GM23338 (cell line): ENCODE measurements at regions not wholly inside any gene's neighbourhood (a gene's known extent, or its start where the extent isn't known, plus 50 kb on each side); places are given as distances from the start of the nearest gene placed in this dataset.

Experiments used
- ATAC-seq: fragments of 200-7000 bp; cut with Tn5 transposase; 3 replicates; pipeline ENCODE4 v1.9.1; 2020
- DNase-seq: peaks from one replicate; pipeline ENCODE4 v3.0.0-alpha.2; 2015; ENCODE audit warnings: low spot score
- H2AFZ ChIP-seq: fragments of 200-600 bp; sonication (generic); 2 replicates; pipeline ENCODE4 v1.8.0; 2016; ENCODE audit warnings: antibody characterized with exemption, mild to moderate bottlenecking, moderate library complexity
- H3F3A ChIP-seq: fragments of 200-600 bp; sonication (generic); replicated peaks from 2 replicates; pipeline ENCODE4 v1.8.0; 2017; ENCODE audit warnings: antibody characterized with exemption, mixed run types, low read depth
- H3K27ac ChIP-seq: fragments of 200-600 bp; sonication (generic); 2 replicates; pipeline ENCODE4 v1.6.1; 2016; ENCODE audit warnings: low read depth
- H3K27me3 ChIP-seq: fragments of 200-600 bp; sonication (generic); 2 replicates; pipeline ENCODE4 v1.8.0; 2016; ENCODE audit warnings: mild to moderate bottlenecking, mixed run types, moderate library complexity; ENCODE audit not compliant: insufficient read depth
- H3K36me3 ChIP-seq: fragments of 200-600 bp; sonication (generic); 2 replicates; pipeline ENCODE4 v1.8.0; 2016; ENCODE audit warnings: mild to moderate bottlenecking; ENCODE audit not compliant: insufficient read depth
- H3K4me1 ChIP-seq: fragments of 200-600 bp; sonication (generic); 2 replicates; pipeline ENCODE4 v1.8.0; 2016; ENCODE audit warnings: mild to moderate bottlenecking, moderate library complexity; ENCODE audit not compliant: insufficient read depth
- H3K4me2 ChIP-seq: fragments of 200-600 bp; sonication (generic); 2 replicates; pipeline ENCODE4 v1.7.1; 2017; ENCODE audit warnings: mixed run types
- H3K4me3 ChIP-seq: fragments of 200-600 bp; sonication (generic); 2 replicates; pipeline ENCODE4 v1.6.1; 2016; ENCODE audit warnings: mixed run types
- H3K79me2 ChIP-seq: fragments of 200-600 bp; sonication (generic); replicated peaks from 2 replicates; pipeline ENCODE4 v1.8.0; 2017; ENCODE audit warnings: mild to moderate bottlenecking; ENCODE audit not compliant: insufficient read depth
- H3K9me2 ChIP-seq: fragments of 200-600 bp; sonication (generic); 2 replicates; pipeline ENCODE4 v1.8.0; 2017; ENCODE audit not compliant: insufficient read depth
- H4K20me1 ChIP-seq: fragments of 200-600 bp; sonication (generic); replicated peaks from 2 replicates; pipeline ENCODE4 v1.8.0; 2017; ENCODE audit warnings: mild to moderate bottlenecking; ENCODE audit not compliant: insufficient read depth
- H3K27ac Mint-ChIP-seq: 2 replicates; pipeline ENCODE4 v1.8.0; 2020; ENCODE audit warnings: inconsistent platforms, mild to moderate bottlenecking, moderate library complexity, mixed read lengths
- H3K27me3 Mint-ChIP-seq: 3 replicates; pipeline ENCODE4 v1.8.0; 2022; ENCODE audit warnings: low read depth, mild to moderate bottlenecking, moderate library complexity, mixed read lengths, inconsistent platforms; ENCODE audit not compliant: insufficient read depth, poor library complexity
- H3K36me3 Mint-ChIP-seq: 3 replicates; pipeline ENCODE4 v1.8.0; 2021; ENCODE audit warnings: low read depth, mild to moderate bottlenecking, inconsistent platforms, moderate library complexity, mixed read lengths
- H3K4me1 Mint-ChIP-seq: 3 replicates; pipeline ENCODE4 v1.8.0; 2020; ENCODE audit warnings: mild to moderate bottlenecking, inconsistent platforms, mixed read lengths
- H3K4me3 Mint-ChIP-seq: 3 replicates; pipeline ENCODE4 v1.8.0; 2021; ENCODE audit warnings: moderate library complexity, mild to moderate bottlenecking, inconsistent platforms, mixed read lengths
- H3K9me3 Mint-ChIP-seq: 3 replicates; pipeline ENCODE4 v1.8.0; 2020; ENCODE audit warnings: moderate library complexity, mild to moderate bottlenecking, inconsistent platforms, mixed read lengths
- CTCF ChIP-seq, 2 experiments: fragments of 200-600 bp in 1 of 2; sonication (generic) in 1 of 2; conservative IDR thresholded peaks; 2 replicates each; pipeline versions ENCODE4 v1.5.1 to v1.6.1; 2016 to 2017; ENCODE audit warnings: antibody characterized with exemption in 2 of 2, low read depth in 2 of 2, mild to moderate bottlenecking in 2 of 2, moderate library complexity in 1 of 2
- ETS1 ChIP-seq: IDR thresholded peaks from 2 replicates; pipeline ENCODE4 v1.6.1; 2016; ENCODE audit warnings: antibody characterized with exemption
- EZH2phosphoT487 ChIP-seq: fragments of 200-600 bp; sonication (generic); IDR thresholded peaks from one replicate; pipeline ENCODE4 v1.8.1; 2018; ENCODE audit warnings: antibody characterized with exemption; ENCODE audit not compliant: unreplicated experiment
- POLR2AphosphoS5 ChIP-seq: IDR thresholded peaks from 2 replicates; pipeline ENCODE4 v1.6.1; 2016; ENCODE audit warnings: antibody characterized with exemption, low read depth
- ZNF114 ChIP-seq: fragments of 250-450 bp; sonication (Bioruptor Pico); IDR thresholded peaks from 2 replicates; pipeline ENCODE4 v1.5.0; 2020; ENCODE audit warnings: mild to moderate bottlenecking, moderate library complexity
- TF ChIP-seq, protein P1 (sequence below): fragments of 250-450 bp; sonication (Bioruptor Pico); IDR thresholded peaks from 2 replicates; pipeline ENCODE4 v1.5.0; 2020; ENCODE audit warnings: mild to moderate bottlenecking, moderate library complexity
- TF ChIP-seq, protein P2 (sequence below): IDR thresholded peaks from one replicate; pipeline ENCODE4 v1.6.1; 2018; ENCODE audit warnings: antibody characterized with exemption; ENCODE audit not compliant: unreplicated experiment

DNA sequence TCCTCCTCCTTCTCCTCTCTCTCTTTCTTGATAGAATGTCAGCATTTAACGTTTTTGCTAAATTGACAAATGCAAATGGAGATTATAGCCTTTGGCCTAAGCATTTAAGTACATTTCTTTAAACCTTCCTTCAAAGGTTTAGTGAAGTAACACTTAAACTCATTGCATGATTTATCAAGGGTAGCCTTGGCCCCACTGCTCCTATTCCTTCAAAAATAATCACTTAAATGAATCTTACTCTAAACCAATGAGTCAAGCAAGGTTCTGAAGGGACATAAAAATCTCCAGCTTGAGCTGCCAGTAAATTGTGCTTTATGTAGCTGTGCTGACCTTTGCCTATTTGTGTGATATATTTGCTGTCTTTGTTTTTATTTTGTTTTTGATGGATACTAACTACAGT lies 358.5 kb upstream of the AKR1E2 start:
- Mint-ChIP-seq H3K4me1 (peaks cover 4% of the 10 kb centered on the region; the same call in 1 of the 3 replicates), H3K9me3 (no peaks in the 10 kb centered on the region; the same call in 2 of the 3 replicates), H3K4me3 (no peak overlapping the region), H3K36me3 (no peaks in the 10 kb centered on the region; the same call in 2 of the 3 replicates), H3K27ac (no peak overlapping the region), H3K27me3 (no peaks in the 10 kb centered on the region)
- Histone ChIP-seq H3K4me2 (no peak overlapping the region), H3K9me2 (no peaks in the 10 kb centered on the region), H3K27ac (no peak overlapping the region), H4K20me1 (no peaks in the 10 kb centered on the region), H3K27me3 (no peaks in the 10 kb centered on the region), H3K36me3 (no peaks in the 10 kb centered on the region), H2AFZ (no peak overlapping the region), H3K4me3 (no peak overlapping the region), H3K4me1 (0 out of 2 replicates have a peak, but pooled peaks cover 4% of the 10 kb centered on the region), H3K79me2 (no peaks in the 10 kb centered on the region), H3F3A (no peaks in the 10 kb centered on the region)
- TF ChIP-seq ETS1: no peak
- ATAC-seq: no peak
- no peak for DNase-seq

DNA sequence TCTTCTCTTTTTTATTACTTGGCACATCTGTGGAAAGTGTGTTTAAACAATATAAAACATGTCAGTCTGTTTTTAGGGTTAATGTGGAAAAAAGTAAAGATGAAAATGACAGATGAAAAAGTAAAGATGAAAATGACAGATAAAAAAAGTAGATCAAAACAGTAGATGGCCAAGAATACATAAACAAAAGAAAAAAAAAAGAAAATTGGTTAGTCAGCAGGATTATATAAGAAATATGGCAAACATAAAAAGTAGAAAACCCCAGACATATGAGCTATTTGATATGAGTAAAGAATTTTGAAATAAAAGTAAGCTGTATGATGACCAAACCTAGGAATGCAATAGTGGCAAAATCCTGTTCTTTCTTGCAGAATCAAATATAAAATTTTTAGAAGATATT lies 365.7 kb upstream of the AKR1E2 start:
- no peak overlapping the region for H3K4me3 ChIP-seq
- Mint-ChIP-seq H3K4me1 (no peaks in the 10 kb centered on the region), H3K4me3 (no peak overlapping the region), H3K27me3 (no peaks in the 10 kb centered on the region), H3K9me3 (no peaks in the 10 kb centered on the region), H3K36me3 (no peaks in the 10 kb centered on the region; the same call in 2 of the 3 replicates), H3K27ac (no peak overlapping the region)
- no peak overlapping the region for H2AFZ ChIP-seq
- no peaks in the 10 kb centered on the region; the same call in 1 of the 2 replicates for H3K9me2 ChIP-seq
- H3K27ac ChIP-seq: no peak overlapping the region
- no peaks in the 10 kb centered on the region for H3K4me1 ChIP-seq
- no peak overlapping the region for H3K4me2 ChIP-seq
- no peak for ATAC-seq
- no peak for DNase-seq
- H4K20me1 ChIP-seq: no peaks in the 10 kb centered on the region
- H3K27me3 ChIP-seq: no peaks in the 10 kb centered on the region
- no peaks in the 10 kb centered on the region for H3F3A ChIP-seq
- TF ChIP-seq ETS1 (no peak), POLR2AphosphoS5 (no peak), EZH2phosphoT487 (no peak), ZNF114 (CRISPR knock-in tag) (no peak), CTCF (conservative IDR thresholded peaks at IDR 0.05; ENCODE audit: low read depth in 2 of 2) (no peak)
- TF ChIP-seq, protein P1, sequence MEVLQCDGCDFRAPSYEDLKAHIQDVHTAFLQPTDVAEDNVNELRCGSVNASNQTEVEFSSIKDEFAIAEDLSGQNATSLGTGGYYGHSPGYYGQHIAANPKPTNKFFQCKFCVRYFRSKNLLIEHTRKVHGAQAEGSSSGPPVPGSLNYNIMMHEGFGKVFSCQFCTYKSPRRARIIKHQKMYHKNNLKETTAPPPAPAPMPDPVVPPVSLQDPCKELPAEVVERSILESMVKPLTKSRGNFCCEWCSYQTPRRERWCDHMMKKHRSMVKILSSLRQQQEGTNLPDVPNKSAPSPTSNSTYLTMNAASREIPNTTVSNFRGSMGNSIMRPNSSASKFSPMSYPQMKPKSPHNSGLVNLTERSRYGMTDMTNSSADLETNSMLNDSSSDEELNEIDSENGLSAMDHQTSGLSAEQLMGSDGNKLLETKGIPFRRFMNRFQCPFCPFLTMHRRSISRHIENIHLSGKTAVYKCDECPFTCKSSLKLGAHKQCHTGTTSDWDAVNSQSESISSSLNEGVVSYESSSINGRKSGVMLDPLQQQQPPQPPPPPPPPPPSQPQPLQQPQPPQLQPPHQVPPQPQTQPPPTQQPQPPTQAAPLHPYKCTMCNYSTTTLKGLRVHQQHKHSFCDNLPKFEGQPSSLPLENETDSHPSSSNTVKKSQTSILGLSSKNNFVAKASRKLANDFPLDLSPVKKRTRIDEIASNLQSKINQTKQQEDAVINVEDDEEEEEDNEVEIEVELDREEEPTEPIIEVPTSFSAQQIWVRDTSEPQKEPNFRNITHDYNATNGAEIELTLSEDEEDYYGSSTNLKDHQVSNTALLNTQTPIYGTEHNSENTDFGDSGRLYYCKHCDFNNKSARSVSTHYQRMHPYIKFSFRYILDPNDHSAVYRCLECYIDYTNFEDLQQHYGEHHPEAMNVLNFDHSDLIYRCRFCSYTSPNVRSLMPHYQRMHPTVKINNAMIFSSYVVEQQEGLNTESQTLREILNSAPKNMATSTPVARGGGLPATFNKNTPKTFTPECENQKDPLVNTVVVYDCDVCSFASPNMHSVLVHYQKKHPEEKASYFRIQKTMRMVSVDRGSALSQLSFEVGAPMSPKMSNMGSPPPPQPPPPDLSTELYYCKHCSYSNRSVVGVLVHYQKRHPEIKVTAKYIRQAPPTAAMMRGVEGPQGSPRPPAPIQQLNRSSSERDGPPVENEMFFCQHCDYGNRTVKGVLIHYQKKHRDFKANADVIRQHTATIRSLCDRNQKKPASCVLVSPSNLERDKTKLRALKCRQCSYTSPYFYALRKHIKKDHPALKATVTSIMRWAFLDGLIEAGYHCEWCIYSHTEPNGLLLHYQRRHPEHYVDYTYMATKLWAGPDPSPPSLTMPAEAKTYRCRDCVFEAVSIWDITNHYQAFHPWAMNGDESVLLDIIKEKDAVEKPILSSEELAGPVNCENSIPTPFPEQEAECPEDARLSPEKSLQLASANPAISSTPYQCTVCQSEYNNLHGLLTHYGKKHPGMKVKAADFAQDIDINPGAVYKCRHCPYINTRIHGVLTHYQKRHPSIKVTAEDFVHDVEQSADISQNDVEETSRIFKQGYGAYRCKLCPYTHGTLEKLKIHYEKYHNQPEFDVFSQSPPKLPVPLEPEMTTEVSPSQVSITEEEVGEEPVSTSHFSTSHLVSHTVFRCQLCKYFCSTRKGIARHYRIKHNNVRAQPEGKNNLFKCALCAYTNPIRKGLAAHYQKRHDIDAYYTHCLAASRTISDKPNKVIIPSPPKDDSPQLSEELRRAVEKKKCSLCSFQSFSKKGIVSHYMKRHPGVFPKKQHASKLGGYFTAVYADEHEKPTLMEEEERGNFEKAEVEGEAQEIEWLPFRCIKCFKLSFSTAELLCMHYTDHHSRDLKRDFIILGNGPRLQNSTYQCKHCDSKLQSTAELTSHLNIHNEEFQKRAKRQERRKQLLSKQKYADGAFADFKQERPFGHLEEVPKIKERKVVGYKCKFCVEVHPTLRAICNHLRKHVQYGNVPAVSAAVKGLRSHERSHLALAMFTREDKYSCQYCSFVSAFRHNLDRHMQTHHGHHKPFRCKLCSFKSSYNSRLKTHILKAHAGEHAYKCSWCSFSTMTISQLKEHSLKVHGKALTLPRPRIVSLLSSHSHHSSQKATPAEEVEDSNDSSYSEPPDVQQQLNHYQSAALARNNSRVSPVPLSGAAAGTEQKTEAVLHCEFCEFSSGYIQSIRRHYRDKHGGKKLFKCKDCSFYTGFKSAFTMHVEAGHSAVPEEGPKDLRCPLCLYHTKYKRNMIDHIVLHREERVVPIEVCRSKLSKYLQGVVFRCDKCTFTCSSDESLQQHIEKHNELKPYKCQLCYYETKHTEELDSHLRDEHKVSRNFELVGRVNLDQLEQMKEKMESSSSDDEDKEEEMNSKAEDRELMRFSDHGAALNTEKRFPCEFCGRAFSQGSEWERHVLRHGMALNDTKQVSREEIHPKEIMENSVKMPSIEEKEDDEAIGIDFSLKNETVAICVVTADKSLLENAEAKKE (CRISPR knock-in tag): no peak
- TF ChIP-seq, protein P2, sequence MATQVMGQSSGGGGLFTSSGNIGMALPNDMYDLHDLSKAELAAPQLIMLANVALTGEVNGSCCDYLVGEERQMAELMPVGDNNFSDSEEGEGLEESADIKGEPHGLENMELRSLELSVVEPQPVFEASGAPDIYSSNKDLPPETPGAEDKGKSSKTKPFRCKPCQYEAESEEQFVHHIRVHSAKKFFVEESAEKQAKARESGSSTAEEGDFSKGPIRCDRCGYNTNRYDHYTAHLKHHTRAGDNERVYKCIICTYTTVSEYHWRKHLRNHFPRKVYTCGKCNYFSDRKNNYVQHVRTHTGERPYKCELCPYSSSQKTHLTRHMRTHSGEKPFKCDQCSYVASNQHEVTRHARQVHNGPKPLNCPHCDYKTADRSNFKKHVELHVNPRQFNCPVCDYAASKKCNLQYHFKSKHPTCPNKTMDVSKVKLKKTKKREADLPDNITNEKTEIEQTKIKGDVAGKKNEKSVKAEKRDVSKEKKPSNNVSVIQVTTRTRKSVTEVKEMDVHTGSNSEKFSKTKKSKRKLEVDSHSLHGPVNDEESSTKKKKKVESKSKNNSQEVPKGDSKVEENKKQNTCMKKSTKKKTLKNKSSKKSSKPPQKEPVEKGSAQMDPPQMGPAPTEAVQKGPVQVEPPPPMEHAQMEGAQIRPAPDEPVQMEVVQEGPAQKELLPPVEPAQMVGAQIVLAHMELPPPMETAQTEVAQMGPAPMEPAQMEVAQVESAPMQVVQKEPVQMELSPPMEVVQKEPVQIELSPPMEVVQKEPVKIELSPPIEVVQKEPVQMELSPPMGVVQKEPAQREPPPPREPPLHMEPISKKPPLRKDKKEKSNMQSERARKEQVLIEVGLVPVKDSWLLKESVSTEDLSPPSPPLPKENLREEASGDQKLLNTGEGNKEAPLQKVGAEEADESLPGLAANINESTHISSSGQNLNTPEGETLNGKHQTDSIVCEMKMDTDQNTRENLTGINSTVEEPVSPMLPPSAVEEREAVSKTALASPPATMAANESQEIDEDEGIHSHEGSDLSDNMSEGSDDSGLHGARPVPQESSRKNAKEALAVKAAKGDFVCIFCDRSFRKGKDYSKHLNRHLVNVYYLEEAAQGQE: no peak
- H3K79me2 ChIP-seq: no peaks in the 10 kb centered on the region
- H3K36me3 ChIP-seq: no peaks in the 10 kb centered on the region
